ENCODE measurements at regions not wholly inside any gene's neighbourhood (a gene's known extent, or its start where the extent isn't known, plus 50 kb on each side); places are given as distances from the start of the nearest gene placed in this dataset.
A peak's percentile ranks its signal among the peaks of the same experiment; 100 is the strongest.
"Not testable (repeated sequence)": the region's sequence is repeated elsewhere in the genome, so short reads cannot be mapped to it uniquely, and the experiment has no call there.

GRCh38 chr9:89845321-89845720 lies 240.5 kb downstream of the GADD45G start:
- no peak for DNase-seq

GRCh38 chr9:89845862-89846261 lies 241.1 kb downstream of the GADD45G start:
- no peak for DNase-seq

GRCh38 chr9:89848060-89849040 lies 243.5 kb downstream of the GADD45G start:
- DNase-seq: no peak

- DNase-seq: no peak
These were observed 244.3 kb downstream of the GADD45G start for GRCh38 chr9:89849096-89849495.

- no peak for DNase-seq
These were observed 245.3 kb downstream of the GADD45G start for GRCh38 chr9:89850153-89850552.

GRCh38 chr9:89850631-89851325 lies 246.0 kb downstream of the GADD45G start:
- peak; percentile 2 for DNase-seq

GRCh38 chr9:89853161-89853560 lies 248.3 kb downstream of the GADD45G start:
- DNase-seq: no peak

- no peak for DNase-seq
These were observed 249.1 kb downstream of the GADD45G start for GRCh38 chr9:89853931-89854330.

GRCh38 chr9:89854715-89855475 lies 250.1 kb downstream of the GADD45G start:
- no peak for DNase-seq

- not testable (repeated sequence) for DNase-seq
These were observed 251.5 kb downstream of the GADD45G start for GRCh38 chr9:89856296-89856695.

- DNase-seq: not testable (repeated sequence)
These were observed 252.1 kb downstream of the GADD45G start for GRCh38 chr9:89856950-89857349.

GRCh38 chr9:89859842-89860241 lies 255.0 kb downstream of the GADD45G start:
- not testable (repeated sequence) for DNase-seq

- not testable (repeated sequence) for DNase-seq
These were observed 256.6 kb downstream of the GADD45G start for GRCh38 chr9:89861371-89861770.

GRCh38 chr9:89862316-89862715 lies 257.5 kb downstream of the GADD45G start:
- DNase-seq: no peak

GRCh38 chr9:89863141-89863540 lies 258.3 kb downstream of the GADD45G start:
- DNase-seq: no peak

- no peak for DNase-seq
These were observed 259.0 kb downstream of the GADD45G start for GRCh38 chr9:89863837-89864236.

GRCh38 chr9:89864257-89864656 lies 259.4 kb downstream of the GADD45G start:
- DNase-seq: no peak

GRCh38 chr9:89864731-89865130 lies 259.9 kb downstream of the GADD45G start:
- DNase-seq: no peak

- no peak for DNase-seq
These were observed 260.5 kb downstream of the GADD45G start for GRCh38 chr9:89865357-89865756.

GRCh38 chr9:89865981-89866380 lies 261.2 kb downstream of the GADD45G start:
- DNase-seq: no peak

GRCh38 chr9:89866701-89867100 lies 261.9 kb downstream of the GADD45G start:
- no peak for DNase-seq

- DNase-seq: no peak
These were observed 263.3 kb downstream of the GADD45G start for GRCh38 chr9:89868100-89868499.

Data from midbrain (tissue), 1 donor.